PC-3 (cell line): ENCODE measurements at regions not wholly inside any gene's neighbourhood (a gene's known extent, or its start where the extent isn't known, plus 50 kb on each side); places are given as distances from the start of the nearest gene placed in this dataset.

Source experiments
- ATAC-seq: fragments of 200-7000 bp; cut with Tn5 transposase; 2 replicates; pipeline ENCODE4 v1.9.1; 2020; ENCODE audit warnings: mild to moderate bottlenecking, moderate library complexity
- BruUV-seq: library from RNA; stranded (reverse); fragments of 400-500 nt; replicated peaks from 2 replicates; lab custom pipeline; 2021; lab: Mats Ljungman, UMichigan
- CTCF ChIA-PET: fragments of 300-600 bp; sonication (Branson Sonifier 250); formaldehyde crosslinking; loops from one replicate; lab custom pipeline; 2022; ENCODE audit warnings: antibody characterized with exemption; lab: Charles Lee
- POLR2A ChIA-PET: fragments of 300-600 bp; sonication (Branson Sonifier 250); formaldehyde crosslinking; loops from one replicate; lab custom pipeline; 2022; ENCODE audit warnings: antibody characterized with exemption; ENCODE audit not compliant: unreplicated experiment; lab: Charles Lee
- DNase-seq: peaks from one replicate; pipeline ENCODE4 v3.0.0-alpha.2; 2015
- H2AFZ ChIP-seq: fragments of 300-600 bp; sonication (generic); 2 replicates; pipeline ENCODE4 v1.6.0; 2016; ENCODE audit warnings: antibody characterized with exemption, low read length
- H3F3A ChIP-seq: fragments of 300-600 bp; sonication (generic); one replicate; pipeline ENCODE4 v1.6.0; 2017; ENCODE audit warnings: antibody characterized with exemption, low read length, control low read depth, mild to moderate bottlenecking; ENCODE audit not compliant: unreplicated experiment
- H3K27ac ChIP-seq: fragments of 300-600 bp; sonication (generic); 2 replicates; pipeline ENCODE4 v1.5.1; 2016; ENCODE audit warnings: mild to moderate bottlenecking, low read length
- H3K27me3 ChIP-seq: fragments of 300-600 bp; sonication (generic); 2 replicates; pipeline ENCODE4 v1.6.1; 2016; ENCODE audit warnings: low read length, mixed read lengths
- H3K36me3 ChIP-seq: fragments of 300-600 bp; sonication (generic); 2 replicates; pipeline ENCODE4 v1.6.1; 2016; ENCODE audit warnings: low read depth, mixed run types, low read length, mixed read lengths
- H3K4me1 ChIP-seq: fragments of 300-600 bp; sonication (generic); 2 replicates; pipeline ENCODE4 v1.5.1; 2016; ENCODE audit warnings: low read length; ENCODE audit not compliant: insufficient read depth
- H3K4me2 ChIP-seq: fragments of 300-600 bp; sonication (generic); 2 replicates; pipeline ENCODE4 v1.6.0; 2016; ENCODE audit warnings: low read length
- H3K4me3 ChIP-seq: fragments of 300-600 bp; sonication (generic); 2 replicates; pipeline ENCODE4 v1.5.1; 2016; ENCODE audit warnings: mild to moderate bottlenecking, low read length, mixed read lengths
- H3K79me2 ChIP-seq: fragments of 300-600 bp; sonication (generic); 2 replicates; pipeline ENCODE4 v1.6.1; 2017; ENCODE audit warnings: low read length, mixed read lengths
- H3K9ac ChIP-seq: fragments of 300-600 bp; sonication (generic); 2 replicates; pipeline ENCODE4 v1.6.0; 2016; ENCODE audit warnings: mild to moderate bottlenecking, low read length
- H3K9me2 ChIP-seq: fragments of 300-600 bp; sonication (generic); replicated peaks from 2 replicates; pipeline ENCODE4 v1.6.1; 2016; ENCODE audit warnings: mixed run types, low read length, mixed read lengths
- H3K9me3 ChIP-seq: fragments of 300-600 bp; sonication (generic); 2 replicates; pipeline ENCODE4 v1.6.1; 2016; ENCODE audit warnings: low read length, mixed read lengths
- H4K20me1 ChIP-seq: fragments of 300-600 bp; sonication (generic); 2 replicates; pipeline ENCODE4 v1.6.1; 2016; ENCODE audit warnings: low read length, mixed read lengths
- CTCF ChIP-seq: fragments of 300-600 bp; sonication (generic); conservative IDR thresholded peaks from 2 replicates; pipeline ENCODE4 v1.5.1; 2017; ENCODE audit warnings: antibody characterized with exemption, low read depth, mild to moderate bottlenecking, low read length
- EZH2 ChIP-seq: fragments of 300-600 bp; sonication (generic); IDR thresholded peaks from one replicate; pipeline ENCODE4 v1.6.1; 2017; ENCODE audit warnings: antibody characterized with exemption, mild to moderate bottlenecking, low read length; ENCODE audit not compliant: unreplicated experiment
- EZH2phosphoT487 ChIP-seq: fragments of 300-600 bp; sonication (generic); IDR thresholded peaks from 2 replicates; pipeline ENCODE4 v1.6.1; 2018; ENCODE audit warnings: mild to moderate bottlenecking, antibody characterized with exemption, low read length, borderline replicate concordance
- intact Hi-C: fragments of 100-400 bp; cut with micrococcal nuclease; formaldehyde crosslinking; loops from 2 replicates; pipeline ENCODE4 v1.9.0; 2023

- no peaks in the 10 kb centered on the region for H3K36me3 ChIP-seq
- H4K20me1 ChIP-seq, result no peaks in the 10 kb centered on the region
- intact Hi-C loops, result no loop called here
- no peak overlapping the region for H2AFZ ChIP-seq
- H3K27ac ChIP-seq, result no peak overlapping the region
- BruUV-seq, result no TSS peak
- no peak for ATAC-seq
- no peak overlapping the region for H3K9ac ChIP-seq
- POLR2A ChIA-PET, result no interaction called here
- H3K9me2 ChIP-seq, result no peaks in the 10 kb centered on the region
- no peak for DNase-seq
- no peaks in the 10 kb centered on the region for H3K79me2 ChIP-seq
- H3K4me2 ChIP-seq, result no peak overlapping the region
- H3K4me1 ChIP-seq, result no peaks in the 10 kb centered on the region
- CTCF ChIA-PET, result no interaction called here
- no peak overlapping the region for H3K4me3 ChIP-seq
- H3K27me3 ChIP-seq, result no peaks in the 10 kb centered on the region
- H3F3A ChIP-seq, result no peaks in the 10 kb centered on the region
- no peaks in the 10 kb centered on the region for H3K9me3 ChIP-seq
- TF ChIP-seq EZH2, result no peak
- TF ChIP-seq CTCF, result no peak
- TF ChIP-seq EZH2phosphoT487, result no peak
These were observed 69.1 kb downstream of the FOXD1 start for GRCh38 chr5:73379435-73379834.

- H3K9me3 ChIP-seq, result no peaks in the 10 kb centered on the region
- no peaks in the 10 kb centered on the region for H3F3A ChIP-seq
- no peak overlapping the region for H3K4me3 ChIP-seq
- CTCF ChIA-PET, result no interaction called here
- POLR2A ChIA-PET, result no interaction called here
- BruUV-seq, result no TSS peak
- TF ChIP-seq CTCF, result no peak
- TF ChIP-seq EZH2, result no peak
- TF ChIP-seq EZH2phosphoT487, result no peak
- no peaks in the 10 kb centered on the region for H3K27me3 ChIP-seq
- ATAC-seq (no peak), DNase-seq (no peak)
- no peak overlapping the region for H3K4me2 ChIP-seq
- no peaks in the 10 kb centered on the region for H3K79me2 ChIP-seq
- H3K27ac ChIP-seq, result no peak overlapping the region
- intact Hi-C loops, result no loop called here
- no peaks in the 10 kb centered on the region for H3K9me2 ChIP-seq
- H3K4me1 ChIP-seq, result no peaks in the 10 kb centered on the region
- no peaks in the 10 kb centered on the region for H3K36me3 ChIP-seq
- H2AFZ ChIP-seq, result no peak overlapping the region
- H3K9ac ChIP-seq, result no peak overlapping the region
- no peaks in the 10 kb centered on the region for H4K20me1 ChIP-seq
These were observed 69.8 kb downstream of the FOXD1 start for GRCh38 chr5:73378765-73379164.

- CTCF ChIA-PET, result no interaction called here
- intact Hi-C loops, result no loop called here
These were observed 70.5 kb downstream of the FOXD1 start for GRCh38 chr5:73378070-73378469.

More at GRCh38 chr5:73378070-73378469, 70.5 kb downstream of the FOXD1 start:
- no peak overlapping the region for H3K27ac ChIP-seq
- no peaks in the 10 kb centered on the region for H4K20me1 ChIP-seq
- no peak for TF ChIP-seq EZH2phosphoT487
- TF ChIP-seq CTCF, result no peak
- TF ChIP-seq EZH2, result no peak
- H3K9me3 ChIP-seq, result no peaks in the 10 kb centered on the region
- no peaks in the 10 kb centered on the region for H3K4me1 ChIP-seq
- H3K36me3 ChIP-seq, result no peaks in the 10 kb centered on the region
- H3K79me2 ChIP-seq, result no peaks in the 10 kb centered on the region
- H3K4me3 ChIP-seq, result no peak overlapping the region
- DNase-seq (no peak), ATAC-seq (no peak)
- no peak overlapping the region for H2AFZ ChIP-seq
- H3K4me2 ChIP-seq, result no peak overlapping the region
- no TSS peak for BruUV-seq
- POLR2A ChIA-PET, result no interaction called here
- H3K9me2 ChIP-seq, result no peaks in the 10 kb centered on the region
- no peaks in the 10 kb centered on the region for H3F3A ChIP-seq
- no peak overlapping the region for H3K9ac ChIP-seq
- H3K27me3 ChIP-seq, result no peaks in the 10 kb centered on the region
